SU-DHL-6 (cell line): ENCODE measurements at regions not wholly inside any gene's neighbourhood (a gene's known extent, or its start where the extent isn't known, plus 50 kb on each side); places are given as distances from the start of the nearest gene placed in this dataset.

Experiments used
- H2AFZ ChIP-seq: fragments of 200-600 bp; sonication (generic); 2 replicates; pipeline ENCODE4 v1.6.1; 2014; ENCODE audit warnings: low read depth, mild to moderate bottlenecking, moderate library complexity, mixed read lengths, antibody characterized with exemption, low read length; ENCODE audit not compliant: severe bottlenecking
- H3F3A ChIP-seq: fragments of 200-600 bp; shearing (Covaris generic); 2 replicates; pipeline ENCODE4 v1.6.0; 2016; ENCODE audit warnings: antibody characterized with exemption, mild to moderate bottlenecking; ENCODE audit not compliant: insufficient read depth
- H3K27ac ChIP-seq: fragments of 200-600 bp; sonication (generic); 2 replicates; pipeline ENCODE4 v1.5.1; 2016; ENCODE audit warnings: low read depth, mild to moderate bottlenecking, low read length, moderate library complexity, mixed read lengths
- H3K27me3 ChIP-seq: fragments of 200-600 bp; sonication (generic), shearing (Covaris generic); 2 replicates; pipeline ENCODE4 v1.6.0; 2014; ENCODE audit warnings: mild to moderate bottlenecking, low read length
- H3K36me3 ChIP-seq: fragments of 200-600 bp; sonication (generic); 2 replicates; pipeline ENCODE4 v1.6.1; 2014; ENCODE audit warnings: mild to moderate bottlenecking, low read length, mixed read lengths
- H3K4me2 ChIP-seq: fragments of 300-600, 200-600 bp; shearing (Covaris generic), sonication (generic); 2 replicates; pipeline ENCODE4 v1.6.0; 2014; ENCODE audit warnings: low read length, low read depth, mild to moderate bottlenecking; ENCODE audit not compliant: poor library complexity, severe bottlenecking
- H3K4me3 ChIP-seq: fragments of 200-600 bp; sonication (generic); 2 replicates; pipeline ENCODE4 v1.5.1; 2014; ENCODE audit warnings: antibody characterized with exemption, low read length, mild to moderate bottlenecking, mixed read lengths; ENCODE audit not compliant: insufficient read depth, poor library complexity, severe bottlenecking
- H3K79me2 ChIP-seq: fragments of 200-600 bp; sonication (generic); 2 replicates; pipeline ENCODE4 v1.6.1; 2014; ENCODE audit warnings: mild to moderate bottlenecking, low read length, moderate library complexity; ENCODE audit not compliant: insufficient read depth
- H3K9ac ChIP-seq: fragments of 200-600 bp; sonication (generic); 2 replicates; pipeline ENCODE4 v1.7.0; 2014; ENCODE audit warnings: mild to moderate bottlenecking, low read length
- H3K9me2 ChIP-seq: fragments of 200-600 bp; sonication (generic); replicated peaks from 2 replicates; pipeline ENCODE4 v1.6.1; 2014; ENCODE audit warnings: low read length; ENCODE audit not compliant: insufficient read depth
- H3K9me3 ChIP-seq: fragments of 200-600 bp; sonication (generic); 2 replicates; pipeline ENCODE4 v1.6.1; 2014; ENCODE audit warnings: low read length, mixed read lengths; ENCODE audit not compliant: insufficient read depth
- H4K20me1 ChIP-seq: fragments of 200-600 bp; sonication (generic); 2 replicates; pipeline ENCODE4 v1.6.1; 2014; ENCODE audit warnings: low read depth, mild to moderate bottlenecking, antibody characterized with exemption, low read length, moderate library complexity, mixed read lengths
- EZH2phosphoT487 ChIP-seq: fragments of 200-600 bp; sonication (generic), shearing (Covaris generic); conservative IDR thresholded peaks from 2 replicates; pipeline ENCODE4 v1.6.1; 2018; ENCODE audit warnings: mild to moderate bottlenecking, antibody characterized with exemption, low read length, moderate library complexity, mixed read lengths
- TF ChIP-seq, protein P1 (sequence below): fragments of 200-600 bp; sonication (generic); IDR thresholded peaks from one replicate; pipeline ENCODE4 v1.5.1; 2017; ENCODE audit warnings: antibody characterized with exemption, mild to moderate bottlenecking, low read length, moderate library complexity; ENCODE audit not compliant: insufficient read depth, poor library complexity, severe bottlenecking

DNA sequence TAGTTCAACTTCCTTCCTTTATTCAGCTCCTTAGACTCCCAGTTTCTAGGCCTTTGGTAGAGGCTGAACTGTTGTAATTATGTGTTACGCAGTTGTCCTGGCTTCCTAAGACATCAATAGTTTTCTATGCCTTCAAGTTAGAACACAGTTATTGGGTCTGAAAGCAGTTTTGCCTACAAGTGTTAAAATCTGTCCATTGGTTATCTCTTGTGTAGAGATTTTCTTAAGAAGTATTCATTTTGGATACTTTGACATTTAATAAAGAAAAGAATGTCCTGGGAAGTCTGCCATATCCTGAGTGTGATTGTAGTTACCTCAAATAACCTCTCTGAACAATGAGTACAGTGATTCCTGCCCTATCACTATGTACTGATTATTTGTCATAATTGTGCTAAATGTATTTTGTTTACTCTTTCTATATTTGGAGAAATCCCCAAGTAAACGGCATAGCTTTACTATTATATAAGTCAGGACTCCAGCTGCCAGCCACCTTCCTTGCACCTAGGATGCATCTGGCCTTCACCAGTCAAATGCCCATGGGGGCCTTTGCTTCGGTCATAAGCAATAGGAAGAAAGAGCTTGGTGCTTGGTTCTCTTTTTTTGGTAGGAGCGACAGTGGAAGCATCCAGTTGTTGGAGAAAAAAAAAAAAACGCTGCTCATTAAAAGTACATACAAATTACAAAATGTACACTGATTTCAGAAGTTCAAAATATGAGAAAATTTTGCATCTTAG lies 449.5 kb upstream of the PKDCC start:
- Histone ChIP-seq H3K9me2 (no peaks in the 10 kb centered on the region), H4K20me1 (no peaks in the 10 kb centered on the region), H3K27ac (no peak overlapping the region), H3K36me3 (no peaks in the 10 kb centered on the region), H3K4me2 (no peak overlapping the region), H3K27me3 (no peaks in the 10 kb centered on the region), H2AFZ (no peak overlapping the region), H3F3A (no peaks in the 10 kb centered on the region), H3K79me2 (no peaks in the 10 kb centered on the region), H3K9me3 (no peaks in the 10 kb centered on the region), H3K4me3 (no peak overlapping the region), H3K9ac (no peak overlapping the region)
- no peak for TF ChIP-seq EZH2phosphoT487
- TF ChIP-seq, protein P1, sequence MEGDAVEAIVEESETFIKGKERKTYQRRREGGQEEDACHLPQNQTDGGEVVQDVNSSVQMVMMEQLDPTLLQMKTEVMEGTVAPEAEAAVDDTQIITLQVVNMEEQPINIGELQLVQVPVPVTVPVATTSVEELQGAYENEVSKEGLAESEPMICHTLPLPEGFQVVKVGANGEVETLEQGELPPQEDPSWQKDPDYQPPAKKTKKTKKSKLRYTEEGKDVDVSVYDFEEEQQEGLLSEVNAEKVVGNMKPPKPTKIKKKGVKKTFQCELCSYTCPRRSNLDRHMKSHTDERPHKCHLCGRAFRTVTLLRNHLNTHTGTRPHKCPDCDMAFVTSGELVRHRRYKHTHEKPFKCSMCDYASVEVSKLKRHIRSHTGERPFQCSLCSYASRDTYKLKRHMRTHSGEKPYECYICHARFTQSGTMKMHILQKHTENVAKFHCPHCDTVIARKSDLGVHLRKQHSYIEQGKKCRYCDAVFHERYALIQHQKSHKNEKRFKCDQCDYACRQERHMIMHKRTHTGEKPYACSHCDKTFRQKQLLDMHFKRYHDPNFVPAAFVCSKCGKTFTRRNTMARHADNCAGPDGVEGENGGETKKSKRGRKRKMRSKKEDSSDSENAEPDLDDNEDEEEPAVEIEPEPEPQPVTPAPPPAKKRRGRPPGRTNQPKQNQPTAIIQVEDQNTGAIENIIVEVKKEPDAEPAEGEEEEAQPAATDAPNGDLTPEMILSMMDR = no peak

DNA sequence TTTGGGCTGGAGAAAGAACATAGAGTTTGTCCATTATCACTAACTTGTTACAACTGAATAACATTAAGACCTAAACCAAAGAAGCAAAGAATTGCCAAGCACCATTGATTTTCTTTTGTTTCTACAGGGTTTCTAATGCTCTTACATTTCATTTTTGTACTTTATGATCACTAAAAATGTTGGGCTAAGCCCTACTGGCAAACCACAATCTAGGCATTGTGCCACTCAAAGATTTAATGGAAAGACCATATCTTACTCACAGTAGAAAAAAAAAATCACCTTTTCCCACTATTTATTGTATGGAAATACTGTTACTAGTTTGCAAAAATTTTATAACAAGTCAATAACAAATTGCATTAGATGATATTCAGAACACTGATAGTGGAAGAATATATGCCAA lies 447.4 kb upstream of the PKDCC start:
- Histone ChIP-seq H3K9ac (no peak overlapping the region), H2AFZ (no peak overlapping the region), H3K36me3 (no peaks in the 10 kb centered on the region), H3K27ac (no peak overlapping the region), H3K79me2 (no peaks in the 10 kb centered on the region), H3K4me2 (no peak overlapping the region), H3K4me3 (no peak overlapping the region), H3K27me3 (no peaks in the 10 kb centered on the region), H3F3A (no peaks in the 10 kb centered on the region), H3K9me3 (no peaks in the 10 kb centered on the region), H4K20me1 (no peaks in the 10 kb centered on the region), H3K9me2 (no peaks in the 10 kb centered on the region)
- TF ChIP-seq, protein P1 = no peak
- TF ChIP-seq EZH2phosphoT487 = no peak

DNA sequence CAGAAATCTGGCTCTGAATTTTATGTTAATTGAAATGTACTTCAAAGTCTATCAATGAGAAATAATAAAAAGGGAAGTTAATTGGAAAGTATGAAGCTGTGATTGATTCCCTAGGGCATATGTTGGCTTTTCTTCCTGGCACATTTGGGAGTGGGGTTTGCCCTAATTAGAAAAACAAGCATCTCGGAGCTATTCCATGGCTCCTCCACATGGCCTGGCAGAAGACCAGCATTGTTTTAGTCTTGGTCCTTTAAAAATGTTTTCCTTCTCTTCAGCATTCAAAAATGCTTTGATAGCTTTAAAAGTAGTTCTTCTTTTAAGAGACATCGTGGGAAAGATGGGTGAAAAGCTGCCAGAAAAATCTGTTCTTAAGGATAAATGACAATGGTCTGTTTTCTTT lies 445.5 kb upstream of the PKDCC start:
- Histone ChIP-seq H3K9me3 (no peaks in the 10 kb centered on the region), H3K27ac (no peak overlapping the region), H3K9me2 (no peaks in the 10 kb centered on the region), H4K20me1 (no peaks in the 10 kb centered on the region), H3K36me3 (no peaks in the 10 kb centered on the region), H3K27me3 (no peaks in the 10 kb centered on the region), H3K4me2 (no peak overlapping the region), H3K79me2 (no peaks in the 10 kb centered on the region), H3K9ac (no peak overlapping the region), H3K4me3 (no peak overlapping the region), H3F3A (no peaks in the 10 kb centered on the region), H2AFZ (no peak overlapping the region)
- TF ChIP-seq, protein P1 = no peak
- no peak for TF ChIP-seq EZH2phosphoT487
